Esophagus squamous epithelium (tissue), 4 donors: ENCODE measurements at regions not wholly inside any gene's neighbourhood (a gene's known extent, or its start where the extent isn't known, plus 50 kb on each side); places are given as distances from the start of the nearest gene placed in this dataset.

Experiments used
- CTCF ChIP-seq, 6 experiments: fragments of 450-650 bp in 4 of 6; fragments of 200-600 bp in 2 of 6; sonication (generic) in 2 of 6; IDR thresholded peaks; one replicate each; pipeline ENCODE4 v1.5.1; 2016 to 2019; ENCODE audit warnings: antibody characterized with exemption in 6 of 6, mild to moderate bottlenecking in 4 of 6, moderate library complexity in 4 of 6
- POLR2A ChIP-seq, 4 donors: fragments of 450-650 bp; IDR thresholded peaks; one replicate each; pipeline ENCODE4 v1.6.1; 2017; ENCODE audit warnings: antibody characterized with exemption in 4 of 4, mild to moderate bottlenecking in 4 of 4, moderate library complexity in 3 of 4

DNA sequence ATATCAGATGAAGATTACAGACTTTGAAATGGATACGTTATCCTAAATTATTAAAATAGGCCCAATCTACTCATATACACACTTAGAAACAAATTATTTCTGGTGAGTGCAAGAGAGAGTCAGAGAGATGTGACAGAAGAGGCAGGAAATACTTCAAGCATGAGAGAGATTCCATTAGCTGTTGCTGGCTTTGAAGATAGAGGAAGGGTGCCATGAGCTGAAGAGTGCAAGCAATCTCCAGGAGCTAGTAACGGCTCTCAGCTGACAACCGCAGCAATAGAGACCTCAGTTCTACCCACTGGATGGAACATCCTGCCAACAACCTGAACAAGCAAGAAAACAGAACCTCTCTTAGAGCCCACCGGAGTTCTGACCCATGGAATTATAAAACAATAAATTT, 270.7 kb upstream of the SLITRK3 start:
- no peak for TF ChIP-seq CTCF (IDR thresholded peaks at IDR 0.05)
- TF ChIP-seq POLR2A (IDR thresholded peaks at IDR 0.05), result no peak
